ENCODE measurements at regions not wholly inside any gene's neighbourhood (a gene's known extent, or its start where the extent isn't known, plus 50 kb on each side); places are given as distances from the start of the nearest gene placed in this dataset.

DNA sequence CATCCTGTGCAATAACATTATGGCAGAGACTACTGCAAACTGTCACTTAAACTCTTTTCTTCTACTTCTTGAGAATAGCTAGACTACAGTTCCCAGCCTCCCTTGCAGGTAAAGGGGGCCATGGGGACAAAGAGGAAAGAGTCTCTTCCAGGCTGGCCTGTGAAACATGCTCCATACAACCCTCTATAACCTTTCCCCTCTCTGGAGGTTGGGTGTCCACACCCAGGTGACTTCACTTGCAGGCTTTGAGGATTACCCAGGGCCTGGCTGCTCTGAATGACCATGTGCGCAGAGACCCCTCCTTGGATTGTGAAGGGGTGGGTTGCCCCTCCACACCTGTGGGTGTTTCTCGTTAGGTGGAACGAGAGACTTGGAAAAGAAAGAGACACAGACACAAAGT, 84.1 kb downstream of the SEC61G start (continued):
- no peak for TF ChIP-seq ZNF839 (CRISPR knock-in tag; IDR thresholded peaks at IDR 0.05; ENCODE audit: borderline replicate concordance)
- TF ChIP-seq, protein P1, sequence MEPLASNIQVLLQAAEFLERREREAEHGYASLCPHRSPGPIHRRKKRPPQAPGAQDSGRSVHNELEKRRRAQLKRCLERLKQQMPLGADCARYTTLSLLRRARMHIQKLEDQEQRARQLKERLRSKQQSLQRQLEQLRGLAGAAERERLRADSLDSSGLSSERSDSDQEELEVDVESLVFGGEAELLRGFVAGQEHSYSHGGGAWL (CRISPR knock-in tag; IDR thresholded peaks at IDR 0.05), result no peak
- TF ChIP-seq ZNF737 (CRISPR knock-in tag; IDR thresholded peaks at IDR 0.05; ENCODE audit: borderline replicate concordance), result no peak
- no peak for TF ChIP-seq TCF12 (IDR thresholded peaks at IDR 0.05)
- no peak for TF ChIP-seq TCF12 (CRISPR knock-in tag; IDR thresholded peaks at IDR 0.05)
- TF ChIP-seq ZNF160 (CRISPR knock-in tag; IDR thresholded peaks at IDR 0.05), result no peak
- TF ChIP-seq ZNF777 (CRISPR knock-in tag; IDR thresholded peaks at IDR 0.05), result no peak
- TF ChIP-seq BCL6 (CRISPR knock-in tag; IDR thresholded peaks at IDR 0.05), result no peak

DNA sequence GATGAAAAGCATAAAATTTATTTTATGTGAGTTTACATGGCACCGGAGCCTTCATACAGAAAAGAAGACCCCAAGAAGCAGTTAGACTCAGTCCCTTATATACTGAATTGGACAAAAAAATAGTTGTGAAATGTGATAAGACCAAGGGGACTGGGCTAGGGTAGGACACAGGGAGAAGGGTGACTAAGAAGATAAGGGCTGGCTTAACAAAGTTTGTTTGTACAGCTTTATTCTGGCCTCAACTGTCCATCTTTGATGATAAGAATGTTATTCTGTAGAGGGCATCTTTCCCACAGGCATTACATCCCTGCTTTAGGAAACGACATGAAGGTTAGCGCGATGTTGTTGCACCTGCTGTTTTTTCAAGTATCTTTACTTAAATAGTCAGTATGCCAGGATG, 86.5 kb downstream of the SEC61G start:
- WGBS (ENCODE audit: low lambda C conversion rate), result 77% methylated on average over 4 of the region's 4 CpGs
- Histone ChIP-seq H3K9ac (ENCODE audit: insufficient read depth, low read depth, low read length) (no peak overlapping the region), H3K79me2 (ENCODE audit: insufficient read depth, low read length) (no peaks in the 10 kb centered on the region), H2AFZ (ENCODE audit: low read length) (no peak overlapping the region), H3K4me2 (ENCODE audit: low read depth, low read length) (no peak overlapping the region), H3K36me3 (replicated peaks in 1 of 2; ENCODE audit: control insufficient read depth in 1 of 2, insufficient read depth in 2 of 2, low read length in 2 of 2) (no peaks in the 10 kb centered on the region), H3K27me3 (ENCODE audit: control insufficient read depth in 1 of 2, insufficient read depth in 2 of 2, low read length in 2 of 2) (no peaks in the 10 kb centered on the region), H3K4me3 (replicated peaks in 1 of 3; ENCODE audit: insufficient read depth in 1 of 3, low read depth in 2 of 3, low read length in 3 of 3) (no peak overlapping the region), H3K4me1 (ENCODE audit: insufficient read depth, low read length) (no peaks in the 10 kb centered on the region), H3K27ac (ENCODE audit: extremely low read length, insufficient read depth, low read length) (no peak overlapping the region), H3K9me3 (ENCODE audit: low read length) (no peaks in the 10 kb centered on the region), H4K20me1 (ENCODE audit: insufficient read depth, low read length) (no peaks in the 10 kb centered on the region)
- POLR2A ChIA-PET, result no interaction called here
- ATAC-seq (no peak), FAIRE-seq (no peak), DNase-seq (ENCODE audit: low spot score) (no peak)
- CTCF ChIA-PET (ENCODE audit: low intra/inter-chr PET ratio, low total read pairs), result no interaction called here
- no TSS peak for BruUV-seq (replicated peaks)
- no peak for TF ChIP-seq KLF11 (CRISPR knock-in tag; IDR thresholded peaks at IDR 0.05)
- no peak for TF ChIP-seq SPEN (CRISPR knock-in tag; IDR thresholded peaks at IDR 0.05; ENCODE audit: low read depth)
- TF ChIP-seq ZNF264 (CRISPR knock-in tag; IDR thresholded peaks at IDR 0.05), result no peak
- TF ChIP-seq ZNF136 (CRISPR knock-in tag; IDR thresholded peaks at IDR 0.05; ENCODE audit: low read depth), result no peak
- no peak for TF ChIP-seq SRF (IDR thresholded peaks at IDR 0.05; ENCODE audit: low read depth, low read length)
- no peak for TF ChIP-seq NR2F1 (CRISPR knock-in tag; IDR thresholded peaks at IDR 0.05)
- no peak for TF ChIP-seq PHB2 (IDR thresholded peaks at IDR 0.05; ENCODE audit: partially characterized antibody)
- no peak for TF ChIP-seq ZNF558 (CRISPR knock-in tag; IDR thresholded peaks at IDR 0.05; ENCODE audit: borderline replicate concordance)
- TF ChIP-seq ATF1 (CRISPR knock-in tag; IDR thresholded peaks at IDR 0.05), result no peak
- TF ChIP-seq KLF16 (CRISPR knock-in tag; IDR thresholded peaks at IDR 0.05), result no peak
- no peak for TF ChIP-seq SRSF1 (optimal IDR thresholded peaks at IDR 0.05; ENCODE audit: low read depth, low read length)
- no peak for TF ChIP-seq HOXA7 (CRISPR knock-in tag; IDR thresholded peaks at IDR 0.05)
- no peak for TF ChIP-seq ARNT2 (CRISPR knock-in tag; IDR thresholded peaks at IDR 0.05; ENCODE audit: low read depth)
- no peak for TF ChIP-seq ZNF777 (CRISPR knock-in tag; IDR thresholded peaks at IDR 0.05)
- TF ChIP-seq ZNF431 (CRISPR knock-in tag; IDR thresholded peaks at IDR 0.05; ENCODE audit: borderline replicate concordance, low read depth), result no peak
- TF ChIP-seq, protein P2, sequence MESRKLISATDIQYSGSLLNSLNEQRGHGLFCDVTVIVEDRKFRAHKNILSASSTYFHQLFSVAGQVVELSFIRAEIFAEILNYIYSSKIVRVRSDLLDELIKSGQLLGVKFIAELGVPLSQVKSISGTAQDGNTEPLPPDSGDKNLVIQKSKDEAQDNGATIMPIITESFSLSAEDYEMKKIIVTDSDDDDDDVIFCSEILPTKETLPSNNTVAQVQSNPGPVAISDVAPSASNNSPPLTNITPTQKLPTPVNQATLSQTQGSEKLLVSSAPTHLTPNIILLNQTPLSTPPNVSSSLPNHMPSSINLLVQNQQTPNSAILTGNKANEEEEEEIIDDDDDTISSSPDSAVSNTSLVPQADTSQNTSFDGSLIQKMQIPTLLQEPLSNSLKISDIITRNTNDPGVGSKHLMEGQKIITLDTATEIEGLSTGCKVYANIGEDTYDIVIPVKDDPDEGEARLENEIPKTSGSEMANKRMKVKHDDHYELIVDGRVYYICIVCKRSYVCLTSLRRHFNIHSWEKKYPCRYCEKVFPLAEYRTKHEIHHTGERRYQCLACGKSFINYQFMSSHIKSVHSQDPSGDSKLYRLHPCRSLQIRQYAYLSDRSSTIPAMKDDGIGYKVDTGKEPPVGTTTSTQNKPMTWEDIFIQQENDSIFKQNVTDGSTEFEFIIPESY (CRISPR knock-in tag; IDR thresholded peaks at IDR 0.05), result no peak
- TF ChIP-seq REL (CRISPR knock-in tag; conservative IDR thresholded peaks at IDR 0.05), result no peak
- in situ Hi-C loops (cut with HindIII; ENCODE audit: extremely low pct_ligation_motif_present, low pct_unique_long_range_greater_than_20kb) (no loop called here), intact Hi-C loops (cut with micrococcal nuclease; ENCODE audit: unreplicated experiment) (no loop called here)

Measured in HepG2 (cell line).